NT2/D1 (cell line): ENCODE measurements at regions not wholly inside any gene's neighbourhood (a gene's known extent, or its start where the extent isn't known, plus 50 kb on each side); places are given as distances from the start of the nearest gene placed in this dataset.

Experiments used
- SUZ12 ChIP-seq: IDR thresholded peaks from 2 replicates; pipeline ENCODE4 v1.6.1; 2011; ENCODE audit not compliant: insufficient read length, insufficient read depth; ENCODE audit errors: extremely low read depth
- YY1 ChIP-seq: IDR thresholded peaks from 2 replicates; pipeline ENCODE4 v1.6.1; 2011; ENCODE audit not compliant: insufficient read length, insufficient read depth
- ZNF274 ChIP-seq: IDR thresholded peaks from 2 replicates; pipeline ENCODE4 v1.6.1; 2011; ENCODE audit warnings: mild to moderate bottlenecking, low read depth, low read length

GRCh38 chr19:46922465-46922864 lies 61.7 kb downstream of the ARHGAP35 start:
- no peak for TF ChIP-seq ZNF274
- TF ChIP-seq YY1 = no peak
- no peak for TF ChIP-seq SUZ12
